H9 (cell line): ENCODE measurements at regions not wholly inside any gene's neighbourhood (a gene's known extent, or its start where the extent isn't known, plus 50 kb on each side); places are given as distances from the start of the nearest gene placed in this dataset.

Experiments used
- DNase-seq: peaks from one replicate; pipeline ENCODE4 v3.0.0-alpha.2; 2017
- H2AFZ ChIP-seq: one replicate; pipeline ENCODE4 v1.6.1; 2013; ENCODE audit warnings: mild to moderate bottlenecking, low read length, control low read depth, moderate library complexity
- H2AK5ac ChIP-seq: 2 replicates; pipeline ENCODE4 v1.6.1; 2013; ENCODE audit warnings: low read length, control low read depth, mixed read lengths; ENCODE audit not compliant: insufficient read length
- H2BK120ac ChIP-seq: one replicate; pipeline ENCODE4 v1.6.1; 2013; ENCODE audit warnings: low read depth, mild to moderate bottlenecking, low read length, control low read depth, inconsistent platforms; ENCODE audit not compliant: poor library complexity, severe bottlenecking
- H2BK12ac ChIP-seq: 2 replicates; pipeline ENCODE4 v1.6.1; 2013; ENCODE audit warnings: low read length, control low read depth, mixed read lengths, low read depth; ENCODE audit not compliant: insufficient read length
- H2BK15ac ChIP-seq: 2 replicates; pipeline ENCODE4 v1.6.1; 2013; ENCODE audit warnings: low read depth, low read length, control low read depth
- H2BK20ac ChIP-seq: one replicate; pipeline ENCODE4 v1.6.1; 2013; ENCODE audit warnings: low read depth, mild to moderate bottlenecking, low read length, control low read depth, inconsistent platforms; ENCODE audit not compliant: poor library complexity, severe bottlenecking
- H2BK5ac ChIP-seq: 2 replicates; pipeline ENCODE4 v1.6.1; 2013; ENCODE audit warnings: low read length, control low read depth, mixed read lengths; ENCODE audit not compliant: insufficient read length
- H3K14ac ChIP-seq: 2 replicates; pipeline ENCODE4 v1.6.1; 2013; ENCODE audit warnings: low read length, control low read depth; ENCODE audit not compliant: insufficient read depth
- H3K18ac ChIP-seq: 2 replicates; pipeline ENCODE4 v1.6.1; 2013; ENCODE audit warnings: low read depth, mild to moderate bottlenecking, mixed read lengths, low read length, control low read depth; ENCODE audit not compliant: insufficient read length
- H3K23ac ChIP-seq: 2 replicates; pipeline ENCODE4 v1.6.1; 2013; ENCODE audit warnings: low read length, control low read depth, mixed read lengths, low read depth; ENCODE audit not compliant: insufficient read length
- H3K23me2 ChIP-seq: 2 replicates; pipeline ENCODE4 v1.6.1; 2013; ENCODE audit warnings: low read depth, mild to moderate bottlenecking, mixed read lengths, low read length, control low read depth; ENCODE audit not compliant: insufficient read length, poor library complexity, severe bottlenecking
- H3K27ac ChIP-seq: 2 replicates; pipeline ENCODE4 v1.5.1; 2013; ENCODE audit warnings: low read length, control low read depth, mixed read lengths, low read depth; ENCODE audit not compliant: insufficient read length
- H3K27me3 ChIP-seq: 2 replicates; pipeline ENCODE4 v1.6.1; 2013; ENCODE audit warnings: low read length, control low read depth, inconsistent platforms; ENCODE audit not compliant: insufficient read depth
- H3K4ac ChIP-seq: 2 replicates; pipeline ENCODE4 v1.6.1; 2013; ENCODE audit warnings: low read depth, mild to moderate bottlenecking, control low read depth, inconsistent platforms, low read length, moderate library complexity
- H3K4me1 ChIP-seq: 2 replicates; pipeline ENCODE4 v1.6.1; 2013; ENCODE audit warnings: low read length, control low read depth, inconsistent platforms; ENCODE audit not compliant: insufficient read depth
- H3K4me2 ChIP-seq: 2 replicates; pipeline ENCODE4 v1.6.1; 2013; ENCODE audit warnings: low read length, control low read depth, mixed read lengths; ENCODE audit not compliant: insufficient read length, insufficient read depth
- H3K56ac ChIP-seq: 2 replicates; pipeline ENCODE4 v1.6.1; 2013; ENCODE audit warnings: low read depth, mild to moderate bottlenecking, mixed read lengths, low read length, control low read depth; ENCODE audit not compliant: insufficient read length
- H3K79me1 ChIP-seq: 2 replicates; pipeline ENCODE4 v1.6.1; 2013; ENCODE audit warnings: low read depth, mild to moderate bottlenecking, moderate library complexity, low read length, control low read depth, inconsistent platforms; ENCODE audit not compliant: insufficient read depth, poor library complexity, severe bottlenecking
- H3K79me2 ChIP-seq: 2 replicates; pipeline ENCODE4 v1.6.1; 2013; ENCODE audit warnings: low read length, control low read depth, inconsistent platforms; ENCODE audit not compliant: insufficient read depth
- H3K9ac ChIP-seq: 2 replicates; pipeline ENCODE4 v1.6.1; 2013; ENCODE audit warnings: low read length, control low read depth, mixed read lengths; ENCODE audit not compliant: insufficient read length; ENCODE audit errors: extremely low read depth
- H3K9me3 ChIP-seq: one replicate; pipeline ENCODE4 v1.6.1; 2013; ENCODE audit warnings: low read depth, low read length, inconsistent platforms; ENCODE audit not compliant: control insufficient read depth
- H3T11ph ChIP-seq: one replicate; pipeline ENCODE4 v1.6.1; 2013; ENCODE audit warnings: mild to moderate bottlenecking, low read length, control low read depth, inconsistent platforms
- H4K20me1 ChIP-seq: one replicate; pipeline ENCODE4 v1.6.1; 2013; ENCODE audit not compliant: control insufficient read depth, insufficient read length, insufficient read depth
- H4K5ac ChIP-seq: 2 replicates; pipeline ENCODE4 v1.6.1; 2013; ENCODE audit warnings: low read depth, mild to moderate bottlenecking, mixed read lengths, low read length, control low read depth; ENCODE audit not compliant: insufficient read length
- H4K8ac ChIP-seq: replicated peaks from 2 replicates; pipeline ENCODE4 v1.6.1; 2013; ENCODE audit warnings: low read length, control low read depth, mixed read lengths, low read depth; ENCODE audit not compliant: insufficient read length
- H4K91ac ChIP-seq: 2 replicates; pipeline ENCODE4 v1.6.1; 2013; ENCODE audit warnings: low read depth, mild to moderate bottlenecking, moderate library complexity, mixed read lengths, low read length, control low read depth; ENCODE audit not compliant: insufficient read length
- H3K27ac Mint-ChIP-seq, 3 experiments: 2 replicates in 2 of 3; 3 replicates in 1 of 3; pipeline ENCODE4 v1.8.0; 2020 to 2021; ENCODE audit warnings: mixed read lengths in 3 of 3, mild to moderate bottlenecking in 1 of 3, moderate library complexity in 1 of 3
- H3K27me3 Mint-ChIP-seq: 2 replicates; pipeline ENCODE4 v1.8.0; 2021; ENCODE audit warnings: low read depth, mild to moderate bottlenecking, moderate library complexity, mixed read lengths
- H3K36me3 Mint-ChIP-seq, 3 experiments: 2 replicates in 2 of 3; 3 replicates in 1 of 3; pipeline ENCODE4 v1.8.0; 2020 to 2021; ENCODE audit warnings: low read depth in 3 of 3, mixed read lengths in 3 of 3; ENCODE audit not compliant: insufficient read depth in 1 of 3
- H3K4me1 Mint-ChIP-seq, 2 experiments: 2 replicates each; pipeline ENCODE4 v1.8.0; 2020; ENCODE audit warnings: mixed read lengths in 2 of 2
- H3K4me3 Mint-ChIP-seq, 2 experiments: 2 replicates in 1 of 2; 3 replicates in 1 of 2; pipeline ENCODE4 v1.8.0; 2020 to 2021; ENCODE audit warnings: mild to moderate bottlenecking in 2 of 2, mixed read lengths in 2 of 2, moderate library complexity in 1 of 2
- H3K9me3 Mint-ChIP-seq, 2 experiments: 2 replicates in 1 of 2; 3 replicates in 1 of 2; pipeline ENCODE4 v1.8.0; 2020; ENCODE audit warnings: mild to moderate bottlenecking in 2 of 2, mixed read lengths in 2 of 2, moderate library complexity in 1 of 2
- CTCF ChIP-seq: fragments of 200-600 bp; sonication (generic); conservative IDR thresholded peaks from 3 replicates; pipeline ENCODE4 v1.8.0; 2021; ENCODE audit warnings: antibody characterized with exemption, mild to moderate bottlenecking
- WGBS: extraction: QIAGEN DNeasy Blood & Tissue Kit; methylation state at CpG from one replicate; pipeline ENCODE4 v1.1.7; 2013; ENCODE audit warnings: missing lambda C conversion rate, low lambda C conversion rate, mixed read lengths; ENCODE audit not compliant: insufficient read length; ENCODE audit errors: extremely low coverage; 5-methylcytosine and 5-hydroxymethylcytosine counted together

GRCh38 chr13:31444266-31444856 lies 244.6 kb downstream of the B3GLCT start:
- TF ChIP-seq CTCF, result no peak

More at GRCh38 chr13:31444266-31444856, 244.6 kb downstream of the B3GLCT start:
- Histone ChIP-seq H3K23ac (no peak overlapping the region), H2AFZ (no peak overlapping the region), H3K14ac (no peak overlapping the region), H3K56ac (no peak overlapping the region), H3K9ac (no peak overlapping the region), H3T11ph (no peak overlapping the region), H3K18ac (no peak overlapping the region), H4K20me1 (no peaks in the 10 kb centered on the region), H3K9me3 (no peaks in the 10 kb centered on the region), H2BK15ac (no peak overlapping the region), H4K8ac (no peak overlapping the region), H3K4ac (no peak overlapping the region), H3K23me2 (no peaks in the 10 kb centered on the region), H2BK12ac (no peak overlapping the region), H2BK120ac (no peak overlapping the region), H3K4me1 (no peaks in the 10 kb centered on the region), H4K91ac (no peak overlapping the region), H2AK5ac (no peak overlapping the region), H2BK5ac (no peak overlapping the region), H3K27me3 (no peaks in the 10 kb centered on the region), H3K27ac (no peak overlapping the region), H3K79me1 (no peaks in the 10 kb centered on the region), H4K5ac (no peak overlapping the region), H3K4me2 (no peak overlapping the region), H2BK20ac (no peak overlapping the region), H3K79me2 (no peaks in the 10 kb centered on the region)
- Mint-ChIP-seq H3K4me3 (no peak overlapping the region), H3K27ac (peak overlapping the region in 1 of 3 experiments; percentile 17; a peak in 1 of 7 replicates), H3K27me3 (no peaks in the 10 kb centered on the region), H3K36me3 (no peaks in the 10 kb centered on the region), H3K4me1 (peaks cover 5% of the 10 kb centered on the region in 2 experiments), H3K9me3 (no peaks in the 10 kb centered on the region)
- no peak for DNase-seq
- no CpG with 5 or more reads among the region's 3 CpGs for WGBS
